GM21576 (cell line): ENCODE measurements at regions not wholly inside any gene's neighbourhood (a gene's known extent, or its start where the extent isn't known, plus 50 kb on each side); places are given as distances from the start of the nearest gene placed in this dataset.
"Not testable (repeated sequence)": the region's sequence is repeated elsewhere in the genome, so short reads cannot be mapped to it uniquely, and the experiment has no call there.

Experiments used
- ATAC-seq: cut with Tn5 transposase; IDR thresholded peaks from one replicate; pipeline ENCODE4 v1.9.1; 2021; ENCODE audit warnings: mild to moderate bottlenecking, moderate library complexity; ENCODE audit not compliant: unreplicated experiment

- ATAC-seq: no peak
These were observed 250.2 kb upstream of the MEX3C start for GRCh38 chr18:51447351-51448342.

- ATAC-seq: no peak
These were observed 251.5 kb upstream of the MEX3C start for GRCh38 chr18:51448949-51449348.

- ATAC-seq: no peak
These were observed 256.1 kb upstream of the MEX3C start for GRCh38 chr18:51453594-51453993.

DNA sequence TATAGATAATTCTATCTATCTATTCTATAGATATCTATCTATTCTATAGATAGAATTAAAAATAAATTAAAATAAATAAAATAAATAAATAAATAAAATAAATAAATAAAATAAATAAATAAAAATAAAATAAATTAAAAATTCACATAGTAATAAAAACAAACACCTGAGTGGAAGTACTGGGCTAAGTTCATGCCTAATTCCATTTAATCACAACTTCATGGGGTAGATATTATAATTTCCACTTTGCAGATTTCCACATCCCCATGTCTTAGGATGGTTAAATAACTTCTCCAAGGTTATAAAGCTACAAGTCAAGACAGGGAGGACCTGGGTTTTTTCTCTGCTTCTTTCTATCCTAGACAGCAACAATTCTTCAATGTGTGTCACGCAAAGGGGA, 261.4 kb upstream of the MEX3C start:
- ATAC-seq: no peak

DNA sequence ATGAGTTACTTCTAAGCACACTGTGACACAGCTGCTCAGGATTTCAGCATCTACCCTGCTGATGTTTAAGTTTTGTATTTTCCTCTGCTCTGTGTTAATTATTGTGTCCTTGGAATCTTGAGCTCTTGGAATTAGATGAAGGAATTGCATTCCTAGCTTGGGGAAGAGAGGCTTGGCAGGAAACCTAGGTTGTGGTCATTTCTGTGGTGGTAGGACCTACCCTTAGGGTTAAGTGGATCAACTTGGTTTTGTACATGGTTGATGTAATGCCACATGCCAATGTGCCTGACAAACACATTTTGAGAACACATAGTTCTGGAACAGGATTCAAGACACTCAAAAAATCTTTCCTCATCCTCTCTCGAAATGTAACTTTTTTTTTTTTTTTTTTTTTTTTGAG, 264.5 kb upstream of the MEX3C start:
- ATAC-seq: no peak

GRCh38 chr18:51463483-51464136, 266.1 kb upstream of the MEX3C start:
- ATAC-seq: no peak

DNA sequence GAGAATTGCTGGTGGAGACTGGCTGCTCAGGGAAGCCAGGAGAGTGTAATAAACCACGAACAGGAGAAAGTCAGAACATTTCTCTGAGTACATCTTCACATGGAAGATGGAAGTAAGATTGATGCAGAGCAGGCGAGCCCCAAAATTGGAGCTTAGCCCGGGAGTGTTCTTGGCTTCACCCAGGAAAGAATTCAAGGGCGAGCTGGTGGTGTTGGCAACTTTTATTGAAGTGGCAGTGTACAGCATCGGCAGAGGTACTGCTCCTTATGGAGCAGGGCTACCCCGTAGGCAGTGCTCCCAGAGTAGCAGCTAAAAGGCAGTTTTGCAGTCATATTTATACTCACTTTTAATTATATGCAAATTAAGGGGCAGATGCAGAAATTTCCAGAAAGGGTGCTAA, 281.4 kb upstream of the MEX3C start:
- no peak for ATAC-seq

DNA sequence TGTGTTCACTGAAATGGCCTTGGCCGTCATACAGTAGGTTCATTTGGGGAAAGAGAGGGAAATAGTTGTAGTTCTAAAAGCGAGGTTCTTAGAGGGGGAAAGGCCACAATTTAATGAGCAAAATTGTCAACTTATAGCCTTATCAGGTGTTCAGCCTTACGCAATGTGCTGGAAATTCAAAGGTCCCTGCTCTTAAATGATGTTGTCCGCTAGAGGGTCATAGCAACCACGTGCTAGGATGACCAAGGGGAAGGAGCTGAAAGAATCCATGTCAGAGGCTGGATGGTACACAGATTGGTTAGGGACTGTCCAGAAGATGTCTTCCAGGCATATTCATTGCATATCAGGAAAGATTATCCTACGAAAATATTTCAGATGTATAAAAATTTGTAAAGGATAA, 282.3 kb upstream of the MEX3C start:
- ATAC-seq: no peak

- ATAC-seq: no peak
These were observed 283.2 kb upstream of the MEX3C start for GRCh38 chr18:51480407-51481261.

DNA sequence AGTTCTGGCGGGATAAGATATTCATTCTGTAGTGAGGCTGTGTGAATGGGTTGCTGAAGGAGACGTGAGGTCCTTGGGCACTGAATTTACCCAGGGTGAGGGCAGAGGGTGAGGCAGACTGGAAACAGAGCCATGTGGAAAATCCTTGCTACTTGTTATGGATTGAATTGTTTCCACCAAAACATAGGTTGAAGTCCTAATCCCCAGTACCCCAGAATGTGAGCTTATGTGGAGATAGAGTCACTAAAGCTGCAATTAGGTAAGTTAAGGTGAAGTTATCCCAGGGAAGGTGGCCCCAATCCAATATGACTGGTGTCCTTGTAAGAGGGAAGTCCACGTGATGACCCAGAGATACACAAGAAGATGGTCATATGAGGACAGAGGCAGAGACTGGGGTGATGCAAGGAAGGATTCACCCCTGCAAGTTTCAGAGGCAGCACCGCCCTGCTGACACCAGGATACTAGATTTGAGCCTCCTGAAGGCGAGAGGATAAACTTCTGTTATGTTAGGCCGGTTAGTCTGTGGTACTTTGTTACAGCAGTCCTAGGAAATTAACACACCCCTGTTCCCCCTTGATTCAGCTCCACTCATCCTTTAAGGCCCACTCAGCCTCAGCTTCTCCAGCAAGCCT, 289.4 kb upstream of the MEX3C start:
- ATAC-seq: no peak

DNA sequence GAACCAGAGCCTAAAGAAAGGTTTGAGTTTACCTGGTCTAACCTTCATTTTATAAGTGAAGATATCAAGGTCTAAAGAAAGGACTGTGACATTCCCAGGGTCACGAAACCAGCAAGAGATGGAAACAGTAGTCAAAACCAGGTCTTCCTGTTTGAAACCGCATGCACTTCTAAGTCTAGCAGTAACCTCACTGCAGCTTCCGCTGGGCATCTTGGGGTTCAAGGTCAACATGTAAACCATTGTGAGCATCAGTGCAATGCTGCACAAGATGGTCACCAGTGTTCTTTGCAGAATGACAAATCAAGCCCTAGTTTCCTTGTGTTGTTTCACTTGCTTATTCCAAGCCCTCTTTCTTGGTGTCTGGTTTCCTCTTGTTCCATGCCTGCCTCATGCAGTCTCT, 292.9 kb upstream of the MEX3C start:
- no peak for ATAC-seq

DNA sequence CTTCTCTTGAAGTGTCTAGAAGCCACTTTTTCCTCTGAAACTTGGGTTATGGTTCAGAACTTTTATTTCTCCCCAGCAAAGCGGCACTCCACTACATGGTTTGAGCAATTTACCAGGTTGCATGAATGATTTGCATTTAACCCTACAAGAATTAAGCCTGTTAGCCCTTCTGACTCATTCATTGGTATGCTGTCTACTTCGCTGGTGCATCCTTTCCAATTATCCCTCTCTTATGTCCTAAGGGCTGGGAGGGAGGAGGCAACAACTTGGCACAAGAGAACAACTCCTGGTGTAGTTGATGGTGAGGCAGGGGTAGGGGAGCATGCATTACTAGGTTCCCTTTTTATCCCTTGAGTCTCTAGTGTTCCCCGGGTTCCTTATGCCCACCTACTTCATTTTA, 293.4 kb upstream of the MEX3C start:
- ATAC-seq: no peak

DNA sequence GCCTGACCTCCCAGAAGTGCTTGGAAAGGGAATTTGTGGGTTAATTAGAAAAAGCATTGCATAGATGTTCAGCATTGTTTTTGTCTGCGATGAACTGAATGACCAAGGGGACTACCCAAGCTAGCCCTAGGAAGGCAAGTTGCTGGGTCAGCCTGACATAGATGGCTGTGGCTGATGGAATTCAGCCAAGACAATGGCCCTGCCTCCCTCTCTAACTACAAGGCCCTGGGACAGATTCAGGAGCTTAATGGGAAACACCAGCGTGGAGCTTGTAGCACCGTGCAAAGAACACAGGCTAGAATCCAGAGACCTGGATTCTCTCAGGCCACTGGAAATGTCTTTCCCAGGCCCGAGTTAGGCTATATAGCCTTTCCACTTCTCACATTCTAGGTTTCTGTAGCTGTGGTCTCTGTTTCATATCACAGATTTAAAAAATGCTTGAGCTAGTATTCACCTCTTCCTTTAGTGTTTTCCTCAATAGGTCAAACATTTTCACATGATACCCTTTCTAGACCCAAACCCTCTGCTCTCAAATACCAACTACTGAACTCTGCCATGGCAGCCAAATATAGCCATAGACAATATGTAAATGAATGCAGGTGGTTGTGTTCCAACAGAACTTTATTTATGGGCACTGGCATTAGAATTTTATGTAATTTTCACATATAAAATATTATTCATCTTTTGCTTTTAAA, 294.3 kb upstream of the MEX3C start:
- no peak for ATAC-seq

- ATAC-seq: no peak
These were observed 300.8 kb upstream of the MEX3C start for GRCh38 chr18:51498085-51498855.

DNA sequence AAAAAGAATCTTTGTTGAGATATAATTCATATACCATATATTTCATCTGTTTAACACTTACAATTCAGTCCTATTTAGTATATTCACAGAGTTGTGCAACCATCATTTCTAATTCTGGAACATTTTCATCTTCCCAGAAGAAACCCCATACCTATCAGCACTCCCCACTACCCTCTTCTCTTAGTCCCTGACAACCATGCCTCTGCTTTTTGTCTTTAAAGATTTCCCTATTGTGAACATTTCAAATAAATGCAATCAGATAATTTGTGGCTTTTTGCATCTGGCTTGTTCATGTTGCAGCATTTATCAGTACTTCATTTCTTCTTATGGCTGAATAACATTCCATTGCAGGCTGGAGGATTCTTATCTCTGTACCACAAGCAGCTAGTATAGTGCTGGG, 305.9 kb upstream of the MEX3C start:
- ATAC-seq: no peak

DNA sequence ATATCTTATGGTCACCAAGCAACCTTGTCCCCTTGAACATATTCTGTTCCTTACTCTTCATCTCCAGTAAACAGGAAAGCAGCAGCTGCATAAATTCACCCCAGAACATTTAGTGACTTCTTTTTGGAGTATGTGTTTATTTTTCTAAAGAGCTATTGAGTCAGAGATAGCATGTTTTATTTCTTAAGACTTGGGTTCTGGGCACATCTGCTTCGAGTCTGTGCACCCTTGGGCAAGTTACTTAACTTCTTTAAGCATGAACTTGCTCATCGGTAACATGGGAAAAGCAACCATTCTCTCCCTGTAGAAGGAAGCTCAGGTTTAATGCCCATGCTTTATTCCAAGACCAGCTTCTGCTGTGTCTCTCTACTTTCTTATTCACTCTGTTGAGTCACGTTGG, 309.3 kb upstream of the MEX3C start:
- no peak for ATAC-seq

DNA sequence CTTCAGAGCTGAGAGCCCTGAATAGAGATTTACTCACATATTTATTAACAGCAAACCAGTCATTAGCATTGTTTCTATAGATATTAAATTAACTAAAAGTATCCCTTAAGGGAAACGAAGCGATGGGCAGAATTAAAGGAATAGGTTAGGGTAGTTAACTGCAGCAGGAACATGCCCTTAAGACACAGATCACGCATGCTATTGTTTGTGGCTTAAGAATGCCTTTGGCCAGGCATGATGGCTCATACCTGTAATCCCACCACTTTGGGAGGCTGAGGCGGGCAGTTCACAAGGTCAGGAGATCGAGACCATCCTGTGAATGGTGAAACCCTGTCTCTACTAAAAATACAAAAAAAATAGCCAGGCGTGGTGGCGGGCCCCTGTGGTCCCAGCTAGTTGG, 310.9 kb upstream of the MEX3C start:
- ATAC-seq: not testable (repeated sequence)

GRCh38 chr18:51510020-51510419, 312.5 kb upstream of the MEX3C start:
- no peak for ATAC-seq

DNA sequence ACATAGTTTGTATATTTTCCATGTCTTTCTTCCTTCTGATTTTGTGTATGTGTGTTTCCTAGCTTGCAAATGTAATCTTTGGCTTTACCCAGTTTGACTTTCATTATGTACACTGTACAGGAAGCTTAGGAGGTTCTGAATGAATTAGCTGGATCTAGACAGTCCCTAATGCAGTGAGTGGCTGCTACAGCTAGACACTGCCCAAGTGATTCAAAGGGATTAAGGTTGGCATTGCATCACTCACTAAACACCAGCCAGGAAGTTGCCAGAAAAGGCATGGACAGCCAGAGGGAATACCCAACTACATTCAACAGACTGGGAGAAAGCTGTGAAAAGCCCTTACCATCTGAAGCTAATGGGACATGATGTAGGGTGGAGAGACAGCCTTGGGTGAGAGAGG, 316.0 kb upstream of the MEX3C start:
- no peak for ATAC-seq

DNA sequence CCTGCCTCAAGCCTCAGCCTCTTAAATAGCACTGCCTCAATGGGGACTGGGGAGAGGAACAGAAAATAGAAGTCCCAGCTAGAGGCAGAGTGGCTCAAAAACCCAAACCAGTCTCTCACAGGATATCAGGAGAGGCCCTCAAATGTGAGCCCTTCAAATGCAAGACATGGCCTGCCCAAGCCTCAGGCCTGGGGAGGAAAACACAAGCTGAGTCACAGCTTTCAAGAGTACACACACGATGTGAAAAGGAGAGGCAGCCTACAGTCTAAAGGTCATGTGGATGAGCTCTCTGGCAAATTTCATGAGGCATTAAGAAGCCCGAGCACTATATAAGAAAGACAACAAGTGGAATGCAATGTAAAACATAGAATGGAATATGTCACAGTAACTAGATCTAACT, 316.6 kb upstream of the MEX3C start:
- no peak for ATAC-seq
